H1 (cell line): ENCODE measurements at regions not wholly inside any gene's neighbourhood (a gene's known extent, or its start where the extent isn't known, plus 50 kb on each side); places are given as distances from the start of the nearest gene placed in this dataset.
A peak's percentile ranks its signal among the peaks of the same experiment; 100 is the strongest.

ENCODE experiments used
- ATF3 ChIP-seq: IDR thresholded peaks from 2 replicates; pipeline ENCODE4 v1.6.1; 2011; ENCODE audit warnings: low read depth, mild to moderate bottlenecking, low read length; ENCODE audit not compliant: insufficient read depth
- BCL11A ChIP-seq, 2 experiments: IDR thresholded peaks; one replicate each; pipeline ENCODE4 v1.6.1; 2011; ENCODE audit warnings: low read depth in 2 of 2, low read length in 2 of 2, mild to moderate bottlenecking in 2 of 2
- CEBPB ChIP-seq: IDR thresholded peaks from 2 replicates; pipeline ENCODE4 v1.6.1; 2012; ENCODE audit warnings: low read depth, low read length
- CHD1 ChIP-seq: IDR thresholded peaks from 2 replicates; pipeline ENCODE4 v1.6.1; 2012; ENCODE audit warnings: low read depth, low read length, improper control_type of control experiment
- CTCF ChIP-seq, 3 experiments: IDR thresholded peaks; 1 replicate in 2 of 3; 2 replicates in 1 of 3; pipeline versions ENCODE4 v1.5.1 to v1.6.1; 2011; ENCODE audit warnings: low read length in 3 of 3, mild to moderate bottlenecking in 3 of 3, inconsistent platforms in 2 of 3, low read depth in 1 of 3, moderate library complexity in 1 of 3; ENCODE audit not compliant: insufficient read depth in 1 of 3; ENCODE audit errors: control extremely low read depth in 1 of 3
- GABPA ChIP-seq: IDR thresholded peaks from 2 replicates; pipeline ENCODE4 v1.6.1; 2011; ENCODE audit warnings: mild to moderate bottlenecking, low read length, moderate library complexity, borderline replicate concordance; ENCODE audit not compliant: insufficient read depth
- MAFK ChIP-seq: IDR thresholded peaks from 2 replicates; pipeline ENCODE4 v1.6.1; 2012; ENCODE audit warnings: low read depth, mild to moderate bottlenecking, improper control_type of control experiment, low read length
- POLR2AphosphoS5 ChIP-seq: IDR thresholded peaks from 2 replicates; pipeline ENCODE4 v1.6.1; 2011; ENCODE audit warnings: low read depth, low read length
- RAD21 ChIP-seq, 2 experiments: IDR thresholded peaks in 1 of 2; conservative IDR thresholded peaks in 1 of 2; 2 replicates each; pipeline ENCODE4 v1.6.1; 2011; ENCODE audit warnings: low read depth in 2 of 2, low read length in 2 of 2, improper control_type of control experiment in 1 of 2, inconsistent platforms in 1 of 2, mild to moderate bottlenecking in 1 of 2, moderate library complexity in 1 of 2
- SIN3A ChIP-seq, 2 experiments: IDR thresholded peaks in 1 of 2; conservative IDR thresholded peaks in 1 of 2; 2 replicates each; pipeline ENCODE4 v1.6.1; 2011 to 2012; ENCODE audit warnings: low read length in 2 of 2, improper control_type of control experiment in 1 of 2, low read depth in 1 of 2, mild to moderate bottlenecking in 1 of 2
- SIX5 ChIP-seq: IDR thresholded peaks from 2 replicates; pipeline ENCODE4 v1.6.1; 2011; ENCODE audit warnings: mild to moderate bottlenecking, low read depth, low read length

- TF ChIP-seq ATF3 (no peak), POLR2AphosphoS5 (no peak), SIX5 (no peak), MAFK (no peak), BCL11A (IDR thresholded peaks at IDR 0.05; ENCODE audit: low read depth in 2 of 2, low read length in 2 of 2) (no peak), CTCF (IDR thresholded peaks at IDR 0.05; ENCODE audit: control extremely low read depth in 1 of 3, insufficient read depth in 1 of 3, low read depth in 1 of 3, low read length in 3 of 3) (peak; percentile 14 to 66 (median 33); a peak in 3 of 4 replicates), SIN3A (conservative IDR thresholded peaks at IDR 0.05 in 1 of 2, IDR thresholded peaks at IDR 0.05 in 1 of 2; ENCODE audit: low read depth in 1 of 2, low read length in 2 of 2) (no peak), CEBPB (no peak), GABPA (no peak), RAD21 (IDR thresholded peaks at IDR 0.05 in 1 of 2, conservative IDR thresholded peaks at IDR 0.05 in 1 of 2; ENCODE audit: low read depth in 2 of 2, low read length in 2 of 2) (peak; percentile 52 to 57), CHD1 (no peak)
Observed at GRCh38 chr6:14863902-14864850, 381.7 kb upstream of the JARID2 start.
